ENCODE measurements at regions not wholly inside any gene's neighbourhood (a gene's known extent, or its start where the extent isn't known, plus 50 kb on each side); places are given as distances from the start of the nearest gene placed in this dataset.
"Not testable (repeated sequence)": the region's sequence is repeated elsewhere in the genome, so short reads cannot be mapped to it uniquely, and the experiment has no call there.

DNA sequence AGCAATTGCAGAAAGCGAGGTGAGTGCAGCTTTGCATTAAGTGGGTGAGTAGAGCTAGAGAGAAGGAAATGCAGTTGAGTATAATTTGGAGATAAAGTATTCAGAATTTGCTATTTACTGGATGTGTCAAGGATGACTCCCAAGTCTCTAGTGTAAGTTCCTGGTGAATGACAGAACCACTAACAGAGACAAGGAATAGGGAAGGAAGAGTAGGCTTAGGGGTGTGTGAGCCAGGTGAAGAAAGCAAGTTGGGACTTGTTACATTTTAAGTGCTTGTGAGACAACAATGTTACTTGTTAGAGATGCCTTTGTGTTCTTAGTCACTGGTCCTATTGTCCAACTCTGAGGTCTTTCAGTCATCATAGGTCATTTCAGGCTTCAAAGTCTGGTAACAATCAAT, 70.8 kb downstream of the TBC1D26 start:
- not testable (repeated sequence) for DNase-seq (ENCODE audit: low spot score)

- DNase-seq (ENCODE audit: low spot score), result not testable (repeated sequence)
These were observed 74.7 kb downstream of the TBC1D26 start for GRCh38 chr17:15806825-15807224.

- DNase-seq (ENCODE audit: low spot score), result not testable (repeated sequence)
These were observed 81.3 kb downstream of the TBC1D26 start for GRCh38 chr17:15813388-15813787.

DNA sequence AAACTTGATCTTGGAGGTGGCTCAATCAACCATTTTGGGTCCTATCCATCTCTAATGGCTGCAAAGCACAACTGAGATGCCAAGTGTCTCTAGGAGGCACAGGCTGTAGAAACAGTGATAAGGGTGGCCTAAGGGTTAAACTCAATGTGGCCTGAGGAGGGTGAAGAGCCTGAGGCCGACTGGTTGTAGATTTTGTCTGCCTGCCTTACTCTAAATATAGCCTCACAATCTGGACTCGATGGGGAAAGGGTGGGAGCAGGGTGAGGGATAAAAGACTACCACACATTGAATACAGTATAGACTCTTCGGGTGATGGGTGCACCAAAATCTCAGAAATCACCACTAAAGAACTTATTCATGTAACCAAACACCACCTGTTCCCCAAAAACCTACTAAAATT, 81.9 kb downstream of the TBC1D26 start:
- not testable (repeated sequence) for DNase-seq (ENCODE audit: low spot score)

GRCh38 chr17:15817861-15818260, 85.8 kb downstream of the TBC1D26 start:
- not testable (repeated sequence) for DNase-seq (ENCODE audit: low spot score)

- not testable (repeated sequence) for DNase-seq (ENCODE audit: low spot score)
These were observed 90.2 kb downstream of the TBC1D26 start for GRCh38 chr17:15822280-15822679.

GRCh38 chr17:15828727-15829314, 96.7 kb downstream of the TBC1D26 start:
- not testable (repeated sequence) for DNase-seq (ENCODE audit: low spot score)

GRCh38 chr17:15830221-15830620, 98.1 kb downstream of the TBC1D26 start:
- DNase-seq (ENCODE audit: low spot score), result not testable (repeated sequence)

DNA sequence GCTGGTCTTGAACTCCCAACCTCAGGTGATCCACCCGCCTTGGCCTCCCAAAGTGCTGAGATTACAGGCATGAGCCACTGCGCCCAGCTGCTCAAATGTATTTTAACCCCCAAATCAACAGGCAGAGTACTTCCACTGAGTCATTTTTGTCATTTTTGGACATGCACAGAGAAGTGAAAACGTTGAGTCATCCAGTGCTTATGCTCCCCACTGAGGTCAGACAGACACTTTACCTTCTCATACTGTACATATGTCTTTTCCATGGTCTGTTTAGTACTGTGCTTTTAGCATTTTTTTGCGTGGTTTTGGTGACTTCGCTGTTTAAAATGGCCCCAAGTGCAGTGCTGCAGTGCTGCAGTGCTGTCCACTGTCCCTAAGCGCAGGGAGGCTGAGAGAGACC, 99.1 kb downstream of the TBC1D26 start:
- DNase-seq (ENCODE audit: low spot score), result not testable (repeated sequence)

DNA sequence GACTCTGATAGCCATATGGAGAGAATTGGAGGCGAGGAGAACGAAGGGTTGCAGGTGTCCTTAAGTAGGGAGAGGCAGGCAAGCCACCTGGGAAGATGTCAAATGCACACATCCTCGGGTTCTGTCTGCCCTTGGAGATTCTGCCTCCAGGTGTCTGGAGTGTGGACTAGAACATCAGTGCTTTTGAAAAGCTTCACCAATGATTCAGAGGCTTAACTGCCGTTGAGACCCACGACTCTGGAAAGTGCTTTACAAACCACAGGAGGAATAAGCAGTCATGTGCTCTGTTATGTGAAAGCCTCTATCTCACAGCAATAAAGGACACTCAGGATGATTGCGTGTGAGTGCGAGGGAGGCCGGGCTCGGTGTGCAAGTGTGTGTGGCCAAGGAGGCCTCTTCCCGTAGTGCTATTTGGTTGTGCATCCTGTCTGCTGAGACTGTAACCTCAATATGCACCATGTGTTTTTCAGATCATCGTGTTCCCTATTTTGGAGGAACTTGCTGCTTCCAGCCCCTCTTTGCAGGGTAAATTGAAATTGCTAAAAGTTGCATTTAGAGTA, 100.9 kb downstream of the TBC1D26 start:
- DNase-seq (ENCODE audit: low spot score), result not testable (repeated sequence)

- DNase-seq (ENCODE audit: low spot score), result not testable (repeated sequence)
These were observed 101.8 kb downstream of the TBC1D26 start for GRCh38 chr17:15833890-15834289.

- not testable (repeated sequence) for DNase-seq (ENCODE audit: low spot score)
These were observed 103.4 kb downstream of the TBC1D26 start for GRCh38 chr17:15835481-15835880.

- not testable (repeated sequence) for DNase-seq (ENCODE audit: low spot score)
These were observed 104.3 kb downstream of the TBC1D26 start for GRCh38 chr17:15836249-15836982.

DNA sequence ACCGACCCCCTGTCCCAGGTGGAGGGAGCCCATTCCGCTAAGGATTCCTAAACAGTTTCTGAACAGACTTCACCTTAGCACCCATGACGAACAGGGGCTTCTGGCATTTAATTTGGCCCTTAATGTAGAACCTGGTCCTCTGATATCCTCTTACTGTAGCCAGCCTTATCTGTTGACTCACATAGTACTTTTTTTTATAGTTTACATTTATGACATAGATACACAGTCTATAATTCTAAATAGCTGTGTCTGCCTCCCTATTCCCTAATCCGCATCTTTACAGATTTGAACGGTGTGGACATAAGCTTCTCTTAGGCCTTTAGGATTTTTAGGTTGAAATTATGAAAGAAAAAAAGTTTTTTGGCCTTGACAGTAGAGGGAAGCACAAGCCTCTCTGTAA, 104.9 kb downstream of the TBC1D26 start:
- DNase-seq (ENCODE audit: low spot score), result not testable (repeated sequence)

- not testable (repeated sequence) for DNase-seq (ENCODE audit: low spot score)
These were observed 97.3 kb upstream of the ADORA2B start for GRCh38 chr17:15847447-15848229.

GRCh38 chr17:15849054-15849453, 95.9 kb upstream of the ADORA2B start:
- not testable (repeated sequence) for DNase-seq (ENCODE audit: low spot score)

DNA sequence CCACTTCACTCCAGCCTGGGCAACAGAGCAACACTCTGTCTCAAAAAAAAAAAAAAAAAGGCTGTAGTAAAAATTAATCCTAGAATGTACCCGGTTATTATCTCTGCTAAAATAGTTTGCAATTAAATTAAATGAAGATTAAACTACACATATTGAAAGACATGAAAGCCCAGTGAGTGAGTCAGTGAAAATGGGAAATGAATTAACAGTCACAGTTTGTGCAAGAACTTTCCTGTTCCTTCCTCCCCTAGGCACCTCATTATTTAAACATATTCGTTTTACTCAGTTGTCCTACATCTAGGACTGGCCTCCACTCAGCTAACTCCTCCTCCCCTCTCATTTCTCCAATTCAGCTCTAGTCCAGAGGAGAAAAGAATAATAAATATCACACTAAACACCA, 94.9 kb upstream of the ADORA2B start:
- not testable (repeated sequence) for DNase-seq (ENCODE audit: low spot score)

DNA sequence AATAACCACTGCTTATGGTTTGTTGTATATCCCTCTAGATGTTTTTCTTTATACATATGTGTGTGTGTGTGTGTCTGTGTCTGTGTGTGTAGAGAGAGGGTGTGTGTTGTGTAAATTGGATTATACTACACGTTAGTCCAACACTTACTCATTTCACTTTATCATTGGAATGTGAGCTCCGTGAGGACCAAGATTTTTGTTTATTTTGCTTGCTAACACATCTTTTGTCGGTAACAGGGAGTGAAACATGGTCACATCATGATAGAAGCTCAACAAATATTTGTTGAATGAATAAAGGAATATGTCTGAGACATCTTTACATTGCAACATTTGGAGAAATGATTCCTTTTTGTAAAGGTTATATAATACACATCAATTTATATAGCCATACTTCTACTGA, 94.2 kb upstream of the ADORA2B start:
- DNase-seq (ENCODE audit: low spot score), result not testable (repeated sequence)

GRCh38 chr17:15852863-15853262, 92.1 kb upstream of the ADORA2B start:
- DNase-seq (ENCODE audit: low spot score), result not testable (repeated sequence)

DNA sequence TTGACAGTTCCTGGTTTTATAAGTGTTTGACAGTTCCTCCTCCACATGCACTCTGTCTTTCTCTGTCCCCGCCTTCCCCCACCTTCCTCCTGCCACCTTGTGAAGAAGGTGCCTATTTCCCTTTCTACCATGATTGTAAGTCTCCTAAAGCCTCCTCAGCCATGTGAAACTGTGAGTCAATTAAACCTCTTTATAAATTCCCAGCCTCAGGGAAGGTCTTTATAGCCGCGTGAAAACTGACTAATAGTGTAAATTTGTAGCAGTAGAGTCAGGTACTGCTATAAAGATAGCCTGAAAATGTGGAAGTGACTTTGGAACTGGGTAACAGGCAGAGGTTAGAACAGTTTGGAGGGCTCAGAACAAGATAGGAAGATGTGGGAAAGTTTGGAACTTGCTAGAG, 88.7 kb upstream of the ADORA2B start:
- DNase-seq (ENCODE audit: low spot score), result not testable (repeated sequence)

DNA sequence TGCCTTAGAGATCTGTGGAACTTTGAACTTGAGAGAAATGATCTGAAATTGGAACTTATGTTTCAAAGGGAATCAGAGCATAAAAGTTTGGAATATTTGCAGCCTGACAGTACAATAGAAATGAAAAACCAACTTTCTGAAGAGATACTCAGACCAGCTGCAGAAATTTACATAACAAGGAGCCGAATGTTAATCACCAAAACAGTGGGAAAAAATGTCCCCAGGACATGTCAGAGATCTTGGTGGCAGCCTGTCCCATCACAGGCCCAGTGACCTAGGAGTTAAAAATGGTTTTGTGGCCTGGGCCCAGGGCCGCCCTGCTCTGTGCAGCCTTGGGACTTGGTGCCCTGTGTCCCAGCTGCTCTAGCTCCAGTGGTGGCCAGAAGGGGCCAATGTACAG, 88.2 kb upstream of the ADORA2B start:
- DNase-seq (ENCODE audit: low spot score), result not testable (repeated sequence)

DNA sequence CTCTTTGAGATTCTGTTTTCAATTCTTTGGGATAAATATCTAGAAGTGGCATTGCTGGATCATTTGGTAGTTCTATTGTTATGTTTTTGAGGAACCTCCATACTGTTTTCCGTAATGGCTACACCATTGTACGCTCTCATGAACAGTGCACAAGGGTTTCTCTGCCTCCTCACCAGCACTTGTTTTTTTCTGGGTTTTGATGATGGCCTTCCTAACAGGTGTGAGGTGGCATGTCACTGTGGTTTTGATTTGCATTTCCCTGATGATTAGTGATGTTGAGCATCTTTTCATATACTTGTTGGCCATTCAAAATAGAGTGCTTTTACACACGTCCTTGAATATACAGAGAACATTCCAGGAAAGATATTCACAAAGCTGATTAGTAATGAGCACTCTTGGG, 86.8 kb upstream of the ADORA2B start:
- not testable (repeated sequence) for DNase-seq (ENCODE audit: low spot score)
